ENCODE measurements at regions not wholly inside any gene's neighbourhood (a gene's known extent, or its start where the extent isn't known, plus 50 kb on each side); places are given as distances from the start of the nearest gene placed in this dataset.

- TF ChIP-seq CTCF (IDR thresholded peaks at IDR 0.05 in 8 of 11, conservative IDR thresholded peaks at IDR 0.05 in 3 of 11): no peak
- TF ChIP-seq POLR2A (IDR thresholded peaks at IDR 0.05): no peak
- TF ChIP-seq POLR2AphosphoS5 (IDR thresholded peaks at IDR 0.05): no peak
These were observed 1001.7 kb upstream of the TMPRSS15 start for GRCh38 chr21:19405326-19405725.
